Left forelimb (tissue), 1 donor: ENCODE measurements at regions not wholly inside any gene's neighbourhood (a gene's known extent, or its start where the extent isn't known, plus 50 kb on each side); places are given as distances from the start of the nearest gene placed in this dataset.
A peak's percentile ranks its signal among the peaks of the same experiment; 100 is the strongest.

Source experiments
- DNase-seq: peaks from one replicate; pipeline ENCODE4 v3.0.0-alpha.2; 2018; ENCODE audit warnings: low spot score

GRCh38 chr14:104274806-104275205 lies 136.4 kb downstream of the KIF26A start:
- peak; percentile 8 for DNase-seq

- DNase-seq: peak; percentile 28
Measured at GRCh38 chr14:104277416-104278213, 139.2 kb downstream of the KIF26A start.

- no peak for DNase-seq
Measured at GRCh38 chr14:104278214-104278534, 139.8 kb downstream of the KIF26A start.

- peak; percentile 60 for DNase-seq
Measured at GRCh38 chr14:104280085-104280901, 141.9 kb downstream of the KIF26A start.

- peak; percentile 44 for DNase-seq
Measured at GRCh38 chr14:104280902-104281767, 142.7 kb downstream of the KIF26A start.

- DNase-seq: no peak
Measured at GRCh38 chr14:104281768-104282301, 143.4 kb downstream of the KIF26A start.

GRCh38 chr14:104282332-104283196 lies 144.2 kb downstream of the KIF26A start:
- peak; percentile 57 for DNase-seq

GRCh38 chr14:104283197-104284106 lies 145.1 kb downstream of the KIF26A start:
- peak; percentile 58 for DNase-seq

- DNase-seq: peak; percentile 56
Measured at GRCh38 chr14:104284107-104284592, 145.8 kb downstream of the KIF26A start.

GRCh38 chr14:104284636-104285507 lies 146.5 kb downstream of the KIF26A start:
- no peak for DNase-seq

- no peak for DNase-seq
Measured at GRCh38 chr14:104285508-104285840, 147.1 kb downstream of the KIF26A start.

- no peak for DNase-seq
Measured at GRCh38 chr14:104286086-104286485, 147.7 kb downstream of the KIF26A start.

- DNase-seq: no peak
Measured at GRCh38 chr14:104286496-104286895, 148.1 kb downstream of the KIF26A start.

GRCh38 chr14:104287301-104288009 lies 149.1 kb downstream of the KIF26A start:
- DNase-seq: no peak

GRCh38 chr14:104288272-104288671 lies 149.9 kb downstream of the KIF26A start:
- DNase-seq: peak; percentile 42

- peak; percentile 34 for DNase-seq
Measured at GRCh38 chr14:104289507-104289906, 151.1 kb downstream of the KIF26A start.

- DNase-seq: peak; percentile 37
Measured at GRCh38 chr14:104290058-104290667, 151.8 kb downstream of the KIF26A start.

GRCh38 chr14:104290756-104291122 lies 152.4 kb downstream of the KIF26A start:
- no peak for DNase-seq
